DMS53 (cell line): ENCODE measurements at regions not wholly inside any gene's neighbourhood (a gene's known extent, or its start where the extent isn't known, plus 50 kb on each side); places are given as distances from the start of the nearest gene placed in this dataset.

Experiments
- DNase-seq: peaks from one replicate; lab custom pipeline; 2025; lab: John Stamatoyannopoulos, UW

DNA sequence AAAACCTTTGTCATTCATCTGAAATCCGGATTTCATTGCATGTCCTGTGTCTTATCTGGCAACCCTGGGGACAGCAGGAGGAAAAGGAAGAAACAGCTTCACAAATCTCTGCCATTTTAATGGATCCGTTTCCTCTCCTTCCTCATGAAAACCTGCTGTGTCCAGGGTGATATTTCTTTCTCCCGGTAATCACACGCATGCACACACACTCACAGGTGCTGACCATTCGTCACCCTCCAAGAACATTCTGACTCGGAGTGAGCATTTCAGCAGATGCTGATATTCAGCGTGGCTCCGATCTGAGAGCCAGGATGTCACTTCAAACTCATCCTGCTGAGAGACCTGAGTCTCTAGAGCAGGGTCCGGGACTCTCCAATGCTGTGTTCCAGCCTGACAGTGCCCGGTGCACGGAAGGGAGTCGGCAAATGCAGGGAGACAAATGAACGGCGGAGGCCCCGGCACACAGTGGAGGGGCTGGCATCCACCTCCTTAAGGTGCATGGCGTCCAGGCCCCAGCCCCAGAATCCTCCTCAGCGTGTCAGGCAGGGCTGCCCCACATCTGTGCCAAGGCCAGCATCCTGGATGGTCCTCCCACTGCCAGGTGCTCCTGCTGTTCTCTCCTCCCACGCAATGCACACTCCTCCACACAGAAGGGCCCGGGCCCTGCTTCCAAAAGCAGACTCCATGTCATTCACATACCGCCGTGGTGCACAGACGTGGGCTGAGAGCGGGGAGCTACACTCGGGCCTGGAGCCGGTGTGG lies 70.7 kb downstream of the RBFOX3 start:
- DNase-seq, result no peak

- no peak for DNase-seq
Measured at GRCh38 chr17:79538291-79538690, 72.6 kb downstream of the RBFOX3 start.

- no peak for DNase-seq
Measured at GRCh38 chr17:79537686-79538085, 73.2 kb downstream of the RBFOX3 start.

- no peak for DNase-seq
Measured at GRCh38 chr17:79537061-79537460, 73.8 kb downstream of the RBFOX3 start.

DNA sequence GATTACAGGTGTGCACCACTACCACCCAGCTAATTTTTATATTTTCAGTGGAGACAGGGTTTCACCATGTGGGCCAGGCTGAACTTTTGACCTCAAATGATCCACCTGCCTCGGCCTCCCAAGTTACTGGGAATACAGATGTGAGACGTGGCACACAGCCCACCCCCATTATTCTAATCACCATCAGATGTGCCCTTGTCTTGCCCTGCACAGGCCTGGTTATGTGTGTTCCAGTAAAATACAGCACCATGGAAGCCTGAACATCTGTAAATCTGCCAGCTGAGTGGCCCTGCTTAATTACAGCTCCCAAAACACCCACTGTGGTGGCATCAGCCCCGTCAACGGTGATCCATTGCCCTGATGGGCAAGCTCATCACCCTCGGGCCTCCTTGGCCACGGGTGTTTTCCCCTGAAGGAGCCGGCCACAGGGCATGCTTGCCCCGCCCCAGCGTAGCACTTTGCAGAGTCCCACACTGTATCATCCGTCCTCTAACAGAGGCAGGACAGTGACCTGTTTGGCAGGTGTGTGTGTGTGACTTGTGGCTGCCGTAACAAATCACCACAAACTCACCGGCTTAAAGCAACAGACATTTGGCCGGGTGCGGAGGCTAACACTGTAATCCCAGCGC lies 74.5 kb downstream of the RBFOX3 start:
- no peak for DNase-seq

- DNase-seq, result no peak
Measured at GRCh38 chr17:79535728-79536025, 75.2 kb downstream of the RBFOX3 start.

DNA sequence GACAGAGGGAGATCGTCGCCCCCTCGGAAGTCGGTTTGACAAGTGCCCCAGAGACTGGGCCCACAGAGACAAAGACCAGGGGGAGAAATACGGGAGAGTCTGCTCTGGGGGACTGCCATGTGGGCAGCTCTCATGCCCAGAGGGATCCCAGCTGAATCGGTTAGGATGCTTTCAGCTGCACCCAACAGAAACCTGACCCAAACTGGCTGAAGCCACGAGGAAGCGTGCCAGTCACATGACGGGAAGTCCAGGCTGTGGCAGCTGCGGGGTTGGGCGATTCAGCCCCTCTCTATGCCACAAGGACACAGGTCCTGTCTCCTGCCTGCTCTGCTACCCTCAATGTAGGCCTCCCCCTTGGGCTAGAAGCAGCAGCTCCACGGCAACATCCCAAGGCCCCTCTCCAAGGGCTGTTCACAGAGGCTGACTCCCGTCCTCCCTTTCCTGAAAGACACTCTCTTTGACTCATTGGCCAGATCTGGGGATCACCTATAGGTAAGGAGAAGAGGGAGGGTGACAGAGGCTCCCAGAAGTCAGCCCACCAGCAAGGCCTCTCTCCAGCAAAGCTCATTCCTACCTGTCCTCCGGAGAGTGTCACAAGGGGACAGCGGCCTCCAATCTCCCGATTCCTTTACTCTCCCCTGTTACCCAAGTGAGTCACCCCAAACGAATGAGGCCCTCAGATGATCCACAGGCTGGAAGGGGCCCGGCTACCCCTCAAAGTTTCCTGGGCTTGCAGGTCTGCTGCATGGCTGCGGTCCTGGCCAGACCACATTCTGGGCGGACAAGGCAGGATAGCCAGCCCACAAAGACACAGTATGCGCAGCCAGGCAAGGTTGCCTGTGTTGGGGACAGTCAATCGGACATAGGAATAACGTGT lies 75.8 kb downstream of the RBFOX3 start:
- no peak for DNase-seq

DNA sequence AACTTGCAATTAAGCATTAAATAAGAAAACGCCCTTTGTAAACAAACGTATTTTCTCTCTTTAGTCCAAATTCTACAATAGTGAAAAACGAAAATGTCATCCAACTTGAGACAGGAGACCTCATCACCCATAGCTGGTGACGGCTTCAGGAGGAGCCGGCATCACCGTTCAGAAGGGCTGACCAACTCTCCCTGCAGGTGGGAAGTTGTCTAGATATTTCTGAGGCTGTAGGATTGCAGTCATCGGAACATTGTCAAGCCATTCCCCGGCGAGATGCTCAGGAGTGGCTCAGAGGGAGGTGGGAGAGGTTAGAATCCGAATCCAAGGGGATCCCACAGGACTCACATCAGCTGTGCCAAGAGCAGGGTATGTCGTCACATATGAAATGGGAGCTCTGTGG lies 76.7 kb downstream of the RBFOX3 start:
- DNase-seq, result no peak

- DNase-seq, result no peak
Measured at GRCh38 chr17:79533116-79533515, 77.7 kb downstream of the RBFOX3 start.

DNA sequence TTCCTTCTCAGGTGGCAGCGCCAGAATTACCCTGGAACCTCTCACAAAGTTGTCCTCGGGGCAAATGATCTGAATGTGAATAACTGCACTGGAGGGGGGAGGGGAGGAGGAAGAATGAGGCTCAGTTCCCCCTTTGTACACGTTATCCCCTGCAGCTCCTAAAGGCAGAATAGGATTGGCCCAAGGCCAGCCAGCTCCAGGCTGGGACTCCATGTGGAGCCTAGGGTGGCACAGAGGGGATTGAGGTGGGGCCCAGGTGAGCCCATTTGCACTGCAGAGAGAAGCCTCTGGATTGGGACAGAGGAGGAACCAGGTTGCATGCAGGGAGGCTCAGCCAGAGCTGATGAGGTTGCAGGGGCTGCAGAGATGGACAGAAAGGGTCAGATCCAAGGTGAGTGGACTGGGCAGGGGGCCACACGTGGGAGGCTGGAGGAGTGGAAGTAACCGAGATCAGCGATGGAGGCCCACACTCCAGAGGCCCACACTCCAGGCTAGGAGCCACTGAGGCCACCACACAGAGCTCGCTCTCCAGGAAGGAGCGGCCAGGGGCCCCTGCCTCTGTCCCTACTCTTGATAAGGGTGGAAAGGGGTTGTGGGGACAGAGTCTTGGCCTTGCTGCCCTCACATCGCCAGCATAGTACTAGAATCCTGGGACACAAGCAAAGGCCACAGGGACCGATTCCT lies 78.6 kb downstream of the RBFOX3 start:
- no peak for DNase-seq

GRCh38 chr17:79531191-79532095 lies 79.4 kb downstream of the RBFOX3 start:
- DNase-seq, result no peak

DNA sequence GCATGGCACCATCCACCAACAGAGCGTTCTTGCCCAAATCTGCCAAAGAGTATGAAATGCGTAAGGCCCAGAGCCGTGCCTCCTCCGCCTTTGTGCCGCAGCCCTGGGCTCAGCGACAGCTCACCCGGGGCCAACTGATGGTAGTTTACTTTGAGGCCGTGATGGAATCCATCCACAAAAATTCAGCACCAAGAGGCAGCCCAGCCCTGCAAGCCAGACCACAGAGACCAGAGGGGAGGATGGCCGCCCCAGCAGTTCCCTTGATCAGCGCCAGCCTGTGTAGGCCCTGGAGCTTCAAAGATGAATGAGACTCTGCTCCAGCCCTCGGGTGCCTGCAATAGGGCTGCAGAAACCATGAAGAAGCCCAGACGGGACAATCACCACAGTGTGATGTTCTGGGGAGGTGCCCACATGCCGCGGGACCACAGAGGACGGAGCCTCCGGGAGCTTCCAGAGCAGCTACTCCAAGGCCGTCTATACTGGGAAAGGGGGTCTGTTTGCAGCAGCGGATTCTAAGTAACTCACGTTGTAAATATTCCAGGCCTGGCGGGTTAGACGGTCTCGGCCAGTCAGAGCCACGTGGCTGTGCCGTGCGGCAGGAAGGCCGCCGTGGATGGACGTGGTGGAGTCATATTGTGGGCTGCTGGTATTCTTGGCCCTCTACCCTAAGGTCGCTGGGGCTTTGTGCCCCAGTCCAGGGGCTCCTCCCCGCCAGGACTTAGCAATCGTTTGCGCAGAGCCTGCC lies 80.3 kb downstream of the RBFOX3 start:
- DNase-seq, result no peak

- no peak for DNase-seq
Measured at GRCh38 chr17:79529661-79530081, 81.2 kb downstream of the RBFOX3 start.

DNA sequence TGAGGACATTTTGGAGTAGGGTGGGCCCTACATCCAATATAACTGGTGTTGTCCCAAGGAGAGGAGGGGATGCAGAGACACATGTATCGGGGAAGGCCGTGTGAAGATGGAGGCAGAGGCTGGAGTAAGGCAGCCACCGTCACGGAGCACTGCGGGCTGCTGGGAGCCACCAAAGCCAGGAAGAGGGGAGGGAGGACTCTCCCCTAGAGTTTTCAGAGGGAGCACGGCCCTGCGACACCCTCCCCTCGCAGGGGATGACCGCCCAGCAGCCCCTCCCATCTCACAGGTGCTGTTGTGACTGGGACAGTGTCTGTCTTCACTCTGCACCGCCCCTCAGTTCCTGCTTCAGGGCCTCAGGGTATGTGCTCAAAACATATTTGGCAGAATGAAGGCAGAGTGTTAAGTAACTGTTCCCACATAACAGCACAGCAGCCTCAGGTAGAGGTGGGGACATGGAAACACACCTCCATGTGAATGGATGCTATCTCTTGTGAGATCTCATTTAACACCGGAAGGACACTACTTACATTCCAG lies 82.2 kb downstream of the RBFOX3 start:
- no peak for DNase-seq

DNA sequence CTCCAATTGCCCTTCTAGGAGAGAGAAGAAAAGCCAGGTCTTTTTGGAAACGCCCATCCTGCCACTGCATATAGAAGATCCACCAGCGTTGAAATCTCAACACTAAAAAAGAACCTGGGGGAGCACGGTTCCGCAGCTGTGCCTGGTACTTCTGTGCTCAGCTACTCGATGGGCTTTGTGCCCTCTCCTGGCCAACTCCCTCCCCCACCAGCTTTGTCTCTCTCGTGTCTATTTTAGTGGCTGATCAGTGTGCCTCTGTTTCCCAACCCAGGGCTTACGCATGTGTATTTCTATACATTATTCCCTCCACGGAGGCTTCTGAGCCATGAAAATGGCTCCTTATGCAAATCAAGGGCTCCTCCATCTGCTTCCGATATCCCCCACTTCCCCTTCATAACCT lies 83.5 kb downstream of the RBFOX3 start:
- DNase-seq, result no peak

- no peak for DNase-seq
Measured at GRCh38 chr17:79525793-79526677, 84.8 kb downstream of the RBFOX3 start.

- no peak for DNase-seq
Measured at GRCh38 chr17:79524213-79525187, 86.4 kb downstream of the RBFOX3 start.

DNA sequence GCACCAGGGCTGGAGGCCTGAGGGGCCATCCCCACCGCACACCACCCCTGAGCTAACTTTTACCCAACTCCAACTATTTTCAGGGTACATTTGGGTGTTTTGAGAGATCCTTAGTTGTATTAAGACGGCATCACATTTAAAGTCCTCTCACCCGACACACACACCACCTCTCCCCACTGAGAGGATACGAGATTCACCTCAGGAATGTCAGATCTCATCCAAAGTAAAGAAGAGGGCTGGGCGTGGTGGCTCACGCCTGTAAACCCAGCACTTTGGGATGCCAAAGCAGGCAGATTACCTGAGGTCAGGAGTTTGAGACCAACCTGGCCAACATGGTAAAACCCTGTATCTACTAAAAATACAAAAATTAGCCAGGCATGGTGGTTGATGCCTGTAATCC lies 88.4 kb downstream of the RBFOX3 start:
- no peak for DNase-seq
